Chondrocyte (in vitro differentiated cells): ENCODE measurements at regions not wholly inside any gene's neighbourhood (a gene's known extent, or its start where the extent isn't known, plus 50 kb on each side); places are given as distances from the start of the nearest gene placed in this dataset.

Experiments used
- DNase-seq: peaks from one replicate; pipeline ENCODE4 v3.0.0; 2021; ENCODE audit warnings: mixed read lengths, low spot score
- H3K27ac Mint-ChIP-seq: one replicate; pipeline ENCODE4 v1.8.0; 2021; ENCODE audit warnings: mild to moderate bottlenecking, moderate library complexity, mixed read lengths; ENCODE audit not compliant: unreplicated experiment
- H3K27me3 Mint-ChIP-seq: 2 replicates; pipeline ENCODE4 v1.8.0; 2021; ENCODE audit warnings: low read depth, mixed read lengths
- H3K36me3 Mint-ChIP-seq: 2 replicates; pipeline ENCODE4 v1.8.0; 2021; ENCODE audit warnings: low read depth, mixed read lengths
- H3K4me1 Mint-ChIP-seq: 2 replicates; pipeline ENCODE4 v1.8.0; 2021; ENCODE audit warnings: low read depth, mild to moderate bottlenecking, mixed read lengths
- H3K4me3 Mint-ChIP-seq: one replicate; pipeline ENCODE4 v1.8.0; 2021; ENCODE audit warnings: mild to moderate bottlenecking, moderate library complexity, mixed read lengths; ENCODE audit not compliant: unreplicated experiment
- H3K9me3 Mint-ChIP-seq: 2 replicates; pipeline ENCODE4 v1.8.0; 2021; ENCODE audit warnings: low read depth, mixed read lengths
- CTCF ChIP-seq: fragments of 200-600 bp; sonication (generic); IDR thresholded peaks from 2 replicates; pipeline ENCODE4 v1.5.0; 2021; ENCODE audit warnings: antibody characterized with exemption, mild to moderate bottlenecking, moderate library complexity

GRCh38 chr6:138695193-138695592 is 78.4 kb upstream of the CCDC28A start:
- DNase-seq, result no peak
- H3K36me3 Mint-ChIP-seq, result peaks cover 2% of the 10 kb centered on the region
- peaks cover 5% of the 10 kb centered on the region for H3K9me3 Mint-ChIP-seq
- H3K4me3 Mint-ChIP-seq, result no peak overlapping the region
- no peak overlapping the region for H3K27ac Mint-ChIP-seq
- peaks cover 17% of the 10 kb centered on the region for H3K4me1 Mint-ChIP-seq
- TF ChIP-seq CTCF, result no peak
- H3K27me3 Mint-ChIP-seq, result no peaks in the 10 kb centered on the region

- H3K27me3 Mint-ChIP-seq, result peaks cover 7% of the 10 kb centered on the region
These were observed 59.1 kb upstream of the CCDC28A start for GRCh38 chr6:138714493-138714892.

GRCh38 chr6:138716013-138716412 is 57.6 kb upstream of the CCDC28A start:
- no peaks in the 10 kb centered on the region for H3K27me3 Mint-ChIP-seq
- H3K9me3 Mint-ChIP-seq, result peaks cover 17% of the 10 kb centered on the region
- TF ChIP-seq CTCF, result no peak
- no peak overlapping the region for H3K4me3 Mint-ChIP-seq
- no peak overlapping the region for H3K27ac Mint-ChIP-seq
- H3K4me1 Mint-ChIP-seq, result peaks cover 13% of the 10 kb centered on the region
- DNase-seq, result no peak
- peaks cover 7% of the 10 kb centered on the region for H3K36me3 Mint-ChIP-seq

More at GRCh38 chr6:138714493-138714892, 59.1 kb upstream of the CCDC28A start:
- peaks cover 17% of the 10 kb centered on the region for H3K9me3 Mint-ChIP-seq
- peaks cover 8% of the 10 kb centered on the region for H3K4me1 Mint-ChIP-seq
- H3K4me3 Mint-ChIP-seq, result no peak overlapping the region
- H3K36me3 Mint-ChIP-seq, result peaks cover 7% of the 10 kb centered on the region
- no peak for TF ChIP-seq CTCF
- no peak overlapping the region for H3K27ac Mint-ChIP-seq
- no peak for DNase-seq

GRCh38 chr6:138716971-138717665 is 56.5 kb upstream of the CCDC28A start:
- TF ChIP-seq CTCF, result no peak
- Mint-ChIP-seq H3K27ac (no peak overlapping the region), H3K4me1 (peaks cover 13% of the 10 kb centered on the region), H3K4me3 (no peak overlapping the region), H3K9me3 (peaks cover 17% of the 10 kb centered on the region), H3K36me3 (peaks cover 7% of the 10 kb centered on the region), H3K27me3 (no peaks in the 10 kb centered on the region)
- DNase-seq, result no peak

GRCh38 chr6:138719011-138719635 is 54.4 kb upstream of the CCDC28A start:
- no peak for TF ChIP-seq CTCF
- DNase-seq, result no peak
- Mint-ChIP-seq H3K36me3 (peaks cover 5% of the 10 kb centered on the region), H3K4me1 (peaks cover 30% of the 10 kb centered on the region), H3K27ac (no peak overlapping the region), H3K9me3 (peaks cover 12% of the 10 kb centered on the region), H3K27me3 (no peaks in the 10 kb centered on the region), H3K4me3 (no peak overlapping the region)
